ENCODE measurements at regions not wholly inside any gene's neighbourhood (a gene's known extent, or its start where the extent isn't known, plus 50 kb on each side); places are given as distances from the start of the nearest gene placed in this dataset.

- DNase-seq (ENCODE audit: low spot score) = no peak
- H3K4me1 Mint-ChIP-seq = peaks cover 14% of the 10 kb centered on the region
- no peak overlapping the region for H3K4me3 Mint-ChIP-seq
- no peak overlapping the region for H3K27ac Mint-ChIP-seq
- ChIA-PET POLR2A (no interaction called here), CTCF (no interaction called here)
- no peaks in the 10 kb centered on the region for H3K36me3 Mint-ChIP-seq
- ATAC-seq = no peak
- H3K9me3 Mint-ChIP-seq = no peaks in the 10 kb centered on the region
- TF ChIP-seq FOXP1 (CRISPR knock-in tag; IDR thresholded peaks at IDR 0.05; ENCODE audit: borderline replicate concordance) = no peak
- no peaks in the 10 kb centered on the region for H3K27me3 Mint-ChIP-seq (ENCODE audit: low read depth)
These were observed 847.7 kb downstream of the MAT2B start for GRCh38 chr5:164353155-164353554.

DNA sequence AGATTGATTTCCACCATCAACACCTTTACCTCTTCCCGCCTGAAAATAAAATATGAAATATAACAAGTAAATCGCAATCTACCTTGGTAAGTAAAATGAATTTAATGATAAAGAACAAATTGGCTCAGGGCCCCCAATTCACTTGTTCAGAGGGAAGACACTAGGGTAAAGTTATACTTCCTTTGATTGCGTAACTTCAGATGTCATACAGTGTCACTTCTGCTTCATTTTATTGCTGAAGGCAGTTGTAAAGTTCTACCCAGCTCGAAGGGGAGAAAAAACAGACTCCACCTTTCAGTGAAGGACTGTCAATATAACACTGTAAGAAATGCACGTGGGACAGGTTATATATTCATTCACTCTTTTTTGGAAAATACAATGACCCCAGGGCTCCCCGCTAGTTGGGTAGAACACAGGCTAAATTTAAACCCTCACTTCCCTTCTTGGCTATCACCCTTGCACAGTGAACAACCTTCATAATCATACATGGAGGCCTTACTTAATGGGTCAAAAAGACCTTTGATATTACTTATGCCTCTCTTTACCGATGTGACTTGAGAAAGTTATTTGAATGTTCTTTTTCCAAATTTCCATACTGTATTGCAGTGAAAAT lies 848.8 kb downstream of the MAT2B start:
- H3K9me3 Mint-ChIP-seq = no peaks in the 10 kb centered on the region
- POLR2A ChIA-PET = no interaction called here
- H3K36me3 Mint-ChIP-seq = no peaks in the 10 kb centered on the region
- H3K4me1 Mint-ChIP-seq = peaks cover 14% of the 10 kb centered on the region
- no peak for DNase-seq (ENCODE audit: low spot score)
- CTCF ChIA-PET = no interaction called here
- ATAC-seq = no peak
- no peak overlapping the region for H3K4me3 Mint-ChIP-seq
- no peaks in the 10 kb centered on the region for H3K27me3 Mint-ChIP-seq (ENCODE audit: low read depth)
- no peak overlapping the region for H3K27ac Mint-ChIP-seq
- TF ChIP-seq ESRRA (CRISPR knock-in tag; IDR thresholded peaks at IDR 0.05; ENCODE audit: borderline replicate concordance) (no peak), ARID4B (CRISPR knock-in tag; IDR thresholded peaks at IDR 0.05; ENCODE audit: borderline replicate concordance) (no peak), E2F1 (CRISPR knock-in tag; IDR thresholded peaks at IDR 0.05) (no peak), NFATC4 (CRISPR knock-in tag; IDR thresholded peaks at IDR 0.05) (no peak), ZSCAN18 (CRISPR knock-in tag; IDR thresholded peaks at IDR 0.05) (no peak), ZMAT4 (CRISPR knock-in tag; IDR thresholded peaks at IDR 0.05) (no peak)
- TF ChIP-seq, protein P1, sequence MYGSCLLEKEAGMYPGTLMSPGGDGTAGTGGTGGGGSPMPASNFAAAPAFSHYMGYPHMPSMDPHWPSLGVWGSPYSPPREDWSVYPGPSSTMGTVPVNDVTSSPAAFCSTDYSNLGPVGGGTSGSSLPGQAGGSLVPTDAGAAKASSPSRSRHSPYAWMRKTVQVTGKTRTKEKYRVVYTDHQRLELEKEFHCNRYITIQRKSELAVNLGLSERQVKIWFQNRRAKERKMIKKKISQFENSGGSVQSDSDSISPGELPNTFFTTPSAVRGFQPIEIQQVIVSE (CRISPR knock-in tag; IDR thresholded peaks at IDR 0.05; ENCODE audit: borderline replicate concordance) = no peak

DNA sequence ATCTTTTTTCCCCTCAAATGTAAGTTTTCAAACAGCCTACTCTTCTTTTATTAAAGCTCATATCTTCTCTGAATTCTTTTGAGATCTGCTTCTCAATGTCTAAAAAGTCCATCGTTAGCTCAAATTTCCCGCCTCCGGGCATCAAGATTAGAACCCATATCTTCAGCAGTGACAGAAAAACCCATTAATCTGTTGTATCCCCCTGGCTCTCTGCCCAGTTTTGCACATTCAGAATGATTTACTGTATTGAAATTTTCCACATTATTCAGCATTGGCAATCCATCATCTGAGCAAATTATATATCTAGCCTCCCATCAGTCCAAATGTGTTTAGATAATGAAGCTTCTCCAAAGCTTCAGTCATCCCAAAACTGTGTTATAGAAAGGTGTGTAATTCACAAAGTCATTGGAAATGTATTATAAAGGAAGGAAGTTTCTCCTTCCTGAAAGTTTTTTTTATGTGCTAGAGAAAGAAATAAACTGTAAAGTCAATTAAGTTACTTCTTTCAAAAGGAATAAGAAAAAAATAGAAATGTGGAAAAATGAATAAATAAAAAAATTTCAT lies 849.9 kb downstream of the MAT2B start:
- POLR2A ChIA-PET = no interaction called here

More for the DNA sequence above, 849.9 kb downstream of the MAT2B start:
- no peaks in the 10 kb centered on the region for H3K9me3 Mint-ChIP-seq
- H3K27ac Mint-ChIP-seq = no peak overlapping the region
- H3K4me3 Mint-ChIP-seq = no peak overlapping the region
- peaks cover 14% of the 10 kb centered on the region for H3K4me1 Mint-ChIP-seq
- ATAC-seq = no peak
- CTCF ChIA-PET = no interaction called here
- no peak for TF ChIP-seq NR2C2 (CRISPR knock-in tag; IDR thresholded peaks at IDR 0.05)
- TF ChIP-seq, protein P2, sequence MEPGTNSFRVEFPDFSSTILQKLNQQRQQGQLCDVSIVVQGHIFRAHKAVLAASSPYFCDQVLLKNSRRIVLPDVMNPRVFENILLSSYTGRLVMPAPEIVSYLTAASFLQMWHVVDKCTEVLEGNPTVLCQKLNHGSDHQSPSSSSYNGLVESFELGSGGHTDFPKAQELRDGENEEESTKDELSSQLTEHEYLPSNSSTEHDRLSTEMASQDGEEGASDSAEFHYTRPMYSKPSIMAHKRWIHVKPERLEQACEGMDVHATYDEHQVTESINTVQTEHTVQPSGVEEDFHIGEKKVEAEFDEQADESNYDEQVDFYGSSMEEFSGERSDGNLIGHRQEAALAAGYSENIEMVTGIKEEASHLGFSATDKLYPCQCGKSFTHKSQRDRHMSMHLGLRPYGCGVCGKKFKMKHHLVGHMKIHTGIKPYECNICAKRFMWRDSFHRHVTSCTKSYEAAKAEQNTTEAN (CRISPR knock-in tag; IDR thresholded peaks at IDR 0.05) = no peak
- no peaks in the 10 kb centered on the region for H3K27me3 Mint-ChIP-seq (ENCODE audit: low read depth)
- no peaks in the 10 kb centered on the region for H3K36me3 Mint-ChIP-seq
- no peak for DNase-seq (ENCODE audit: low spot score)
